Lower lobe of right lung (tissue), 2 donors: ENCODE measurements at regions not wholly inside any gene's neighbourhood (a gene's known extent, or its start where the extent isn't known, plus 50 kb on each side); places are given as distances from the start of the nearest gene placed in this dataset.

ENCODE experiments used
- ATAC-seq, 2 donors: fragments of 200-7000 bp; cut with Tn5 transposase; one replicate each; pipeline ENCODE4 v1.9.1; 2020 to 2022; ENCODE audit warnings: mild to moderate bottlenecking in 2 of 2, moderate library complexity in 2 of 2
- DNase-seq: peaks from one replicate; pipeline ENCODE4 v3.0.0-alpha.2; 2020
- H3K27ac ChIP-seq: fragments of 200-600 bp; one replicate; pipeline ENCODE4 v1.8.0; 2022
- H3K27me3 ChIP-seq: fragments of 200-600 bp; one replicate; pipeline ENCODE4 v1.8.0; 2022; ENCODE audit warnings: low read depth
- H3K36me3 ChIP-seq: fragments of 200-600 bp; one replicate; pipeline ENCODE4 v1.8.0; 2022; ENCODE audit warnings: mild to moderate bottlenecking
- H3K4me1 ChIP-seq: fragments of 200-600 bp; one replicate; pipeline ENCODE4 v1.8.0; 2022
- H3K4me3 ChIP-seq: fragments of 200-600 bp; one replicate; pipeline ENCODE4 v1.8.0; 2022; ENCODE audit warnings: mild to moderate bottlenecking
- H3K9me3 ChIP-seq: fragments of 200-600 bp; one replicate; pipeline ENCODE4 v1.8.0; 2022
- CTCF ChIP-seq: fragments of 200-600 bp; IDR thresholded peaks from one replicate; pipeline ENCODE4 v1.8.0; 2022; ENCODE audit warnings: antibody characterized with exemption, mild to moderate bottlenecking
- intact Hi-C: fragments of 100-400 bp; cut with DNase I; formaldehyde crosslinking; loops from one replicate; pipeline ENCODE4 v1.11.0; 2022
- donor health status: DM: no; HTN: yes; CAD: no; lungs with severe emphysema.

GRCh38 chr5:169512385-169512784 is 71.2 kb upstream of the SPDL1 start:
- no peak for DNase-seq
- intact Hi-C loops: no loop called here
- Histone ChIP-seq H3K4me1 (no peaks in the 10 kb centered on the region), H3K36me3 (no peaks in the 10 kb centered on the region), H3K27me3 (no peaks in the 10 kb centered on the region), H3K4me3 (no peak overlapping the region), H3K9me3 (no peaks in the 10 kb centered on the region), H3K27ac (no peak overlapping the region)
- ATAC-seq: no peak
- TF ChIP-seq CTCF: no peak

- Histone ChIP-seq H3K27ac (no peak overlapping the region), H3K27me3 (no peaks in the 10 kb centered on the region), H3K36me3 (no peaks in the 10 kb centered on the region), H3K4me1 (no peaks in the 10 kb centered on the region), H3K9me3 (no peaks in the 10 kb centered on the region), H3K4me3 (no peak overlapping the region)
- DNase-seq (no peak), ATAC-seq (no peak)
- no peak for TF ChIP-seq CTCF
- intact Hi-C loops: no loop called here
These were observed 71.9 kb upstream of the SPDL1 start for GRCh38 chr5:169511708-169512107.

- Histone ChIP-seq H3K4me3 (no peak overlapping the region), H3K27me3 (no peaks in the 10 kb centered on the region), H3K4me1 (no peaks in the 10 kb centered on the region), H3K27ac (no peak overlapping the region), H3K9me3 (no peaks in the 10 kb centered on the region), H3K36me3 (no peaks in the 10 kb centered on the region)
- ATAC-seq: no peak
- no peak for DNase-seq
- intact Hi-C loops: no loop called here
- no peak for TF ChIP-seq CTCF
These were observed 76.5 kb upstream of the SPDL1 start for GRCh38 chr5:169507051-169507450.

GRCh38 chr5:169503886-169504285 is 79.7 kb upstream of the SPDL1 start:
- no peak for DNase-seq
- intact Hi-C loops: no loop called here
- ATAC-seq: no peak
- H3K4me3 ChIP-seq: no peak overlapping the region
- H3K9me3 ChIP-seq: no peaks in the 10 kb centered on the region
- H3K27me3 ChIP-seq: no peaks in the 10 kb centered on the region
- no peaks in the 10 kb centered on the region for H3K36me3 ChIP-seq
- TF ChIP-seq CTCF: no peak
- no peaks in the 10 kb centered on the region for H3K4me1 ChIP-seq
- H3K27ac ChIP-seq: no peak overlapping the region

- H3K9me3 ChIP-seq: no peaks in the 10 kb centered on the region
- H3K27ac ChIP-seq: no peak overlapping the region
- no peak overlapping the region for H3K4me3 ChIP-seq
- H3K4me1 ChIP-seq: no peaks in the 10 kb centered on the region
- ATAC-seq (no peak), DNase-seq (no peak)
- no peaks in the 10 kb centered on the region for H3K36me3 ChIP-seq
- TF ChIP-seq CTCF: no peak
- intact Hi-C loops: no loop called here
- no peaks in the 10 kb centered on the region for H3K27me3 ChIP-seq
These were observed 83.5 kb upstream of the SPDL1 start for GRCh38 chr5:169499990-169500505.

GRCh38 chr5:169496878-169497277 is 86.7 kb upstream of the SPDL1 start:
- no peak overlapping the region for H3K27ac ChIP-seq
- H3K4me1 ChIP-seq: no peaks in the 10 kb centered on the region
- no peak for TF ChIP-seq CTCF
- DNase-seq (no peak), ATAC-seq (no peak)
- H3K36me3 ChIP-seq: no peaks in the 10 kb centered on the region
- no peaks in the 10 kb centered on the region for H3K27me3 ChIP-seq
- intact Hi-C loops: no loop called here
- H3K4me3 ChIP-seq: no peak overlapping the region
- H3K9me3 ChIP-seq: no peaks in the 10 kb centered on the region
